Skin epidermis (tissue), 12 donors: ENCODE measurements at regions not wholly inside any gene's neighbourhood (a gene's known extent, or its start where the extent isn't known, plus 50 kb on each side); places are given as distances from the start of the nearest gene placed in this dataset.

Experiments
- H3K27ac ChIP-seq, 21 experiments: fragments of 200-600 bp; sonication (generic) in 11 of 21; one replicate each; pipeline ENCODE4 v1.5.0; 2020; ENCODE audit warnings: mild to moderate bottlenecking in 3 of 21, inconsistent platforms in 2 of 21, moderate library complexity in 2 of 21
- H3K4me3 ChIP-seq, 7 experiments: fragments of 200-600 bp; sonication (generic) in 2 of 7; one replicate each; pipeline ENCODE4 v1.5.0; 2020; ENCODE audit warnings: inconsistent platforms in 2 of 7, mild to moderate bottlenecking in 2 of 7, moderate library complexity in 1 of 7

DNA sequence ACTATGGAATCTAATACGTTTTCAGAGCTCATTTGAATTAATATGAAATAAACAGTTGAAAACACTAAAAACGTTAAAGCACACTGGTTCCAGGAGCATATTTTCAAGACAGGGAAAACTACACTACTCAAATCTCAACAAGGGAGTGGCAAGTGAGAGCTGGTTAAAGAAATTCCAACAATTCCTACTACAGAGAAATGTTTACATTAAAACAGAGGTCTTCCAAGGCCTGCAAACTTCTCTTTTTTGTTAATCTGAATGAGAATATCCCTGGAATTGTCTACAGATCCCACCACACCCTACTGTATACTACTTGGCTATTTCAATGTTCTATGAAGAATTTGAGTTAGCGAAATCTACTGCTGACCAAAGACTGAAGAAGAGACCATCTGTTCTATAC lies 231.5 kb downstream of the ZEB2 start:
- no peak overlapping the region for H3K4me3 ChIP-seq
- no peak overlapping the region for H3K27ac ChIP-seq

DNA sequence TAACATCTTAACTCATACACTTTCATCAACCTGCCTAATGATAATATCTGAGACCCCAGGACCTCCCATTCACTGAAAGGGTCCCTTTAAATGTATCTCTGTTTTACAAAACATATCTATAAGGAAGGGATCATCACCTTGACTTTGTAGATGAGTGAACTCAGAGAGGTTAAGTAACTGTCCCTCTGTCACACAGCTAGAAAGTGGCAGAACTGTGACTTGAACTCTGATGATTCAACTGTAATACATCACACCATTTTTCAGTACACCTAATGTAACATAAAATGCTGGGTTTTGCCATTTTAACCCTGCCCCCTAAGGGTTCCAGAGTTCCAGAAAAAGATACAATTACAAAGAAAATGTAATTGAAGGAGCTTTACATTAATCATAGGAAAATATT lies 234.6 kb downstream of the ZEB2 start:
- Histone ChIP-seq H3K4me3 (no peak overlapping the region), H3K27ac (no peak overlapping the region)

DNA sequence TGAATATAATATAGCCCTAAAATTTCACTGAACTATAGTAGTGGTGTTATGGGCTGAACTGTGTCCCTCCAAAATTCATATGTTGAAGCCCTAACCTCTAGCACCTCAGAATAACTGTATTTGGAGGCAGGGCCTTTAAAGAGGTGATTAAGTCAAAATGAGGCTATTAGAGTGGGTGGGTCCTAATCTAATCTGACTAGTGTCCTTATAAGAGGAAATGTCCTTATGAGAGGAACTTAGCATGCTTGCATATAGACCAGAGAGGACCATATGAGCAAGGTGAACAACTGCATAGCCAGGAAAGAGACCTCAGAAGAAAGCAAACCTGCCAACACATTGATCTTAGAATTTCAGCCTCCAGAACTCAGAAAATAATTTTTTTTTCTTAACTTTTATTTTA lies 238.4 kb downstream of the ZEB2 start:
- Histone ChIP-seq H3K27ac (no peak overlapping the region), H3K4me3 (no peak overlapping the region)

DNA sequence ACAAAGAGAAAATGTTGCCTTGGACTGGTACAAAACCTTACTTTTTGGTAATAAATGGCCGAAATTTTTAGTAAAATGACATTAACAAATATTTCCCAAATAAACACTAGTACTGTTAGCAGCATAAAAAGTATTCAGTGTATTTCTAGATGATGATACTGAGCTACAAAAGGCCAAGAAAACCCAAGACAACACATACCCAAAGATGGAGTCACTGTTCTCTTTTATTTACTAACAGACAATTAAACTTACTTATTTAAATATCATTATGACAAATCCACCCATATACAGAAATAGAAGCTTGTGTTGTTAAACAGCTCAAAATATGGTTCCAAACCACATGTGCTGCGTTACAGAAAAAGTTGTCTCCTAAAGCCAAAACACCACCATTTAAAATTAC lies 239.9 kb downstream of the ZEB2 start:
- Histone ChIP-seq H3K4me3 (no peak overlapping the region), H3K27ac (no peak overlapping the region)

DNA sequence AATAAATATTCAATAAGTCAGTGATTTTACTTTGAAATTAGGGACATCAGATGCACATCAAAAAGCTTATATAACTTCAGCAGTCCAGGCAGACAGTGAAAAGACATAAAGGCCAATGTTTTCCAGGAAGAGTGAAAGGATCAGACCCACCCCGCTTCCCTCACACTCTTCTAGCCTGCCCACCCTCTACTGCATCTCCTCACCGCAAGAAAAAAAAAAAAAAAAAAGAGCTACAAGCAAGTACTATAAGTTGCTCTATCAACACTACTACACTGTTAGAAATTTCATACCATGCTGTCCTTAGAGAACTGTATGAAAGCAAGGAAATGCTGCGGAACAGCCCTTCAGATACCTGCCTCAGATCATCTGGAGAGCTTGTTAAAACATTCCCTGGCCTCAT lies 240.8 kb downstream of the ZEB2 start:
- H3K27ac ChIP-seq: no peak overlapping the region
- no peak overlapping the region for H3K4me3 ChIP-seq

DNA sequence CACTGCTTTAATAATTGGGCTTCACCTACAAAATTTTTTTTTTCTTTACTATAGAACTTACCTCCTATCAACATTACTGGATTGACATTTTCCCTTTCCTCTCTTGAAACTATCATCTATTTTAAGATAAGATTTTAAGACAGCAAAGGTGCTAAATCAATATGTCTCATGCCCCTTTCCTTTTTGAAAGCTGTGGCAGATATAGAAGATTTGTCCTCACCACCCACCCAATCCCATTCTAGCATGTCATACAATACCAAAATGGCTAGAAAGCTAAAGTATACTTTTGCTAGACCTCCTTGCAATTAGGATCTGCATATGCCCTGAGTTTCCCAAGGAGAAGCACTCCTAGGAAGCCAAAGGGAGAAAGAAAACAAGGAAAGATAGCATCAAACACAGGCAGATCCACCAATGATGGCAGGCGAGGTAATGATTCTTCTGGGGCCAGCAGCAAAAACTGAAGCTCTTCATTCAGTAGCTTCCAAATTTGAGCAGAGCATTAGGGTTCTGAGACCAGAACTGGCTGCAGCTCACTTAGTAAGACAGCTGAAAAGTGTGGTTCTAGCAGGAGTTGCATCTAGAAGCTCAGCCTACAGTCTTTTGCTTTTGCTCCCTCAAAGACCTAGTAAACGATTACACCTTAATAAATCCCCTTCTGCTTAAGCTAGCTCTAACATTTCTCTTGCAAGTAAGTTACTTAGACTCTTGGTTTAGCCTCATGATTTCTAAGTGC lies 242.1 kb downstream of the ZEB2 start:
- H3K27ac ChIP-seq: no peak overlapping the region

DNA sequence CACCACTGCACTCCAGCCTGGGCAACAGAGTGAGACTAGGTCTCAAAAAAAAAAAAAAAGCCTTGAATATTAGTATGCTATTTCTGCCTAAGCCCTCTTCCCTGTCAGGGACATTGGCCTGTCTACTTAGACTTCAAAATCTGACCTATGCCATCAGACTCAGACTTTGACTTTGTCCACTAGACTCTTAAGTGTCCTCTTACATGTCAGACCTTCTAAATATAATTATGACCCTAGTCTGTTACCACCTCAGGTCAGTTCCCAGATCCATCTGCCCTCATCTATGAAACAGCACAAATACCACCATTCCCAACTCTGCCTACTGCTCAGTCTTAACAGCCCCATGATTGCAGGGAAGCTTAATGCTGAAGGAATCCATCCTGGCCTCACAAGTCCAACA lies 244.6 kb downstream of the ZEB2 start:
- H3K27ac ChIP-seq: no peak overlapping the region
- no peak overlapping the region for H3K4me3 ChIP-seq

More for the DNA sequence above, 242.1 kb downstream of the ZEB2 start:
- H3K4me3 ChIP-seq: no peak overlapping the region

DNA sequence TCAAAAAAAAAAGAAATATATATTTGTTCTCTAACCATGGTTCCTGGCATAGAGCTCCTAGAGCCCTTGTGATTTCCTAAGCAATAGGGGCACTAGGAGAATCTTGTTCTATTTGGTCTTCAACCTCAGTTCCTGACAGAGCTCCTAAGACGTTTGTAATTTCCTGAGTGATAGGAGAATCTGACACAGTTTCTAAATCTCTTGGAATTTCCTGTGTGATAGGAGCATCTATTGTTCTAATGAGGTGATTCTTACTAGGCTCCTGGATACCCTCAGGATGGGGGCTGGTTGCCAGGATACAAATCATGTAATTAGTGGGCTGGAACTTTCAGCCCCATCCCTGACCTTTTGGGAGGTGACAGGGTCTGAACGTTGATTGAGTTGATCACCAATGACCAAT lies 245.8 kb downstream of the ZEB2 start:
- Histone ChIP-seq H3K27ac (no peak overlapping the region), H3K4me3 (no peak overlapping the region)

DNA sequence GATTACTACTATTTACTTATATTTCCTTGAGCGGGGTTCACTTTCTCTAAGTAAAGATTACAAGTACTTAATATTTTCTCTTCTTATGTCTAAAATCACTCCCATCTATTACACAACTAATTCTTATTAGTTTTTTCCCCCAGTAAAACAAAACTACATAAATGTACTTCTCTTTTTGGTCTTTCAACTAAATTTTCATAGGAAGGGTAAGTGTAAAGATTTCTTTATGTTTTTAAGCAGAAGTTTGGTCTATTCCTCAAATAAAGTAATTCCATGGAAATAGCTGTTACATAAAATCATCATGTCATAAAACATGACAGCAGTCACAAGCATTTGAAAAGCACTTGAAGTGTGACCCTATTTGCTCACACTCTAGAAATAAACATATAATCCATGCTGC lies 249.0 kb downstream of the ZEB2 start:
- no peak overlapping the region for H3K27ac ChIP-seq
- no peak overlapping the region for H3K4me3 ChIP-seq

DNA sequence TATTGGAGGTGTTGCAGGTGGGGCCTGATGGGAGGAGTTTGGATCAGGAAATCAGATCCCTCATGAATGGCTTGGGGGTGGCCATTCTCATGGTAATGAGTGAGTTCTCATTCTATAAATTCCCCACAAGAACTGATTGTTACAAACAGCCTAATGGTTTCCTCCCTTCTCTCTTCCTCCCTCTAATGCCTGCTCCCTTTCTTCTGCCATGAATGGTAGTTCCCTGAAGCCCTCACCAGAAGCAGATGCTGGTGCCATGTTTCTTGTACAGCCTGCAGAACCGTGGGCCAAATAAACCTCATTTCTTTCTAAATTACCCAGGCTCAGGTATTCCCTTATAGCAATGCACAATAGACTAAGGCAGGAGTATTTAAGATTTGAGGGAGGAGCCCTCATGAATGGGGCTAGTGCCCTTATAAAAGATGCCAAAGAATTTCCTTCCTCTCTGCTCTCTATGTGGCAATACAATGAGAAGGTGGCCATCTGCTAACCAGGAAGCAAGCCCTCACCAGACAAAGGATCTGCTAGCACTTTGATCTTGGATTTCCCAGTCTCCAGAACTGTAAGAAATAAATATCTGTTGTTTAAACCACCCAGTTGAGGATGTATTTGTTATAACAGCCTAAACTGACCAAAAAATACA lies 251.8 kb downstream of the ZEB2 start:
- no peak overlapping the region for H3K4me3 ChIP-seq
- no peak overlapping the region for H3K27ac ChIP-seq

DNA sequence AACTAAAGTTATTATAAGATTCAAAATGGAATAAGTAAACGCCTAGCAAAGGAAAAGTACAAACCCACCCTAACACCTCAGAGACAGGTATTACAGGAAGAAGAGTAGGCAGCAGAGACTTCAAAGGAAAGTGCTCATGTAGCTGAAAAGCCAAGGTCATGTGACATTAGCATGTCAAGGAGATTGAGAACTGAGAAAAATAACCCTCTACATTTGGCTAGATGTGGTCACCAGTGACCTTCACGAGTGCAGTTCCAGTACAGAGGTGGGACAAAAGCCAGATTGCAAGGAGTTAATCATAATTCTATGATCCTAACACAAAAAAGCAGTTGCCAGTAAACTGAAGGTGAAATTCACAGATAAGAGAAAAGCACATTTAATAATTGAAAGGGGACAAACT lies 252.7 kb downstream of the ZEB2 start:
- Histone ChIP-seq H3K27ac (no peak overlapping the region), H3K4me3 (no peak overlapping the region)

DNA sequence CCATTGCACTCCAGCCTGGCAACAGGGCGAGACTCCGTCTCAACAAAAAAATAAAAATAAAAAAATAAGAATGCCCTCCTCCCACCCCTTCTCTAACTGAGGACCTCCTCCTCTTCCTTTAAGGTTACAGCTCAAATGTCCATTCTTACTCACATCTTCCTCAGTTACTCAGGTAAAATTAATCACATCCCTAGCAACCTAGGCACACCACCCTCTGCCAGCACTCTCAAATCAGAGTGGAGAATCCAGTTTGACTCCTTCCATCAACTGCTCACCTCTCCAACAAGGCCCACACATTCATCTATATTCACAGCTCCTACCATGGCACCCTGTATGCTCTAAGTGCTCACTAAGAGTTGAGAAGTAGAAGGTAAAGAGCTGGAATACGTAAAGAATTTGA lies 254.3 kb downstream of the ZEB2 start:
- no peak overlapping the region for H3K27ac ChIP-seq
- H3K4me3 ChIP-seq: no peak overlapping the region

DNA sequence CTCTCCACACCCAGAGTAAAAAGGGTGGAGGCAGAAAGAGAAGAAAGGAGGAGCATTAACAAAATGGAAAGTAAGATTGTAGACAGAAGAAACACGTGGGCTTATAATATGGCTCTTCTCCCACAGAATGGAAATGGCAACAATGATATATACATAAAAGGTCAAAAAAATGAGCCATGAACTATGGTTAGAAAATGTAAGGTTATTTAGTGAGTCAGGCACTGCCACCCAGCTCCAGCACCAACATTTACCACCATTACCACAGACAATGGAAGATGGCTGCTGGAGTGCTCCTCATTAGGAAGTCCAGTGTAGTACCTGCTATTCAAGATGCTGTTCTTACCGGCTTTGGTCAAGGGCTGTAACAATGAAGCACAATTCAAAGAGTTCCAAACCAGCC lies 258.0 kb downstream of the ZEB2 start:
- H3K4me3 ChIP-seq: no peak overlapping the region
- H3K27ac ChIP-seq: no peak overlapping the region

DNA sequence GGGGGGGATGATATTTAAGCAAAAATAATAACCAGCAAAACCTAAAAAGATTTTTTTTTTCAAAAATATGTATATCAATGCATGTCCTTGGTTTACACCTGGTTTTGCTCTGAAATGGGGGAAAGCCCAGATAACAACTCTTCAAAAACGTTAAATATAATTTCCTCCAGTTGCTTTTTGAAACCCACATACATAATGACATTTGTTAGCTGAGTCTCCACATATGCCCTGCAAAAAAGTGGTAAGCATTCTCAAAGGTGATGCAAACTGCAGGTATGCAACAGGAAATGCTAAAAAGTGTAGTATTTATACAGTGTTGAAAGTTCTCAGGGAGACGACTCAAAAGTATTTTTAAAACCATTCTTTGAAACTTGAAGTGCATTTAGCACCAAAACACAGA lies 258.6 kb downstream of the ZEB2 start:
- H3K4me3 ChIP-seq: no peak overlapping the region
- no peak overlapping the region for H3K27ac ChIP-seq

DNA sequence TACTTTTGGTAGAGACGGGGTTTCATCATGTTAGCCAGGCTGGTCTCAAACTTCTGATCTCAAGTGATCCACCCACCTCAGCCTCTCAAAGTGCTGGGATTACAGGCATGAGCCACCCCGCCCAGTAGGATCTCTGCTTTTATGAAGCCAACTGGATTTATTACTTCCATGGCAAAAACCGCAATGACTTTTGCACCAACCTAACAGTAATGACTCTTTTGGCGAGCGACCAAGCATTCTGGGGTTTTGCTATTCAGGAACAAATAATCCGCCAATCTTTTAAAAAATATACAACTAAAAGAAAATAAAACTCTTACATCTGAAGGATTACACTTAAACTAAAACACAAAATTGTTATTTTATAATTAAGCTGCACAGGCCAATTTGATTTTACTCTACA lies 260.6 kb downstream of the ZEB2 start:
- Histone ChIP-seq H3K4me3 (no peak overlapping the region), H3K27ac (no peak overlapping the region)

DNA sequence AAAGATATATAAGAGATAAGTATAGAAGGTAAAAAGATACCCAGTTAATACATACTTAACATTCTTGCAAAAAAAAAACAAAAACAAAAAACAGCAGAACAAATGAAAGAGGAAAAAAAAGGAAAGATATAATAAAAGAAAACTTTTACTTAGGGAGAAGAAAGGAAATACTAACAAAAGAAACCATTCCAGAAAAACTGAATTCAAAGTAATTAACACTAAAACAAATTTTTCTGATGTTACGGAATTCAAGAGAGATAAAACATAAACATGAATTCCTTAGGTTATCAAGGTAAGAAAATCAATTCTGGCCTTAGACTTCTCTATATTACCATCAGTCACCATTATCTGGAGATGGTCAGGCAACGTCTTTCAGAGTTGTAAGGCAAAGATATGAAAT lies 261.8 kb downstream of the ZEB2 start:
- Histone ChIP-seq H3K27ac (no peak overlapping the region), H3K4me3 (no peak overlapping the region)

DNA sequence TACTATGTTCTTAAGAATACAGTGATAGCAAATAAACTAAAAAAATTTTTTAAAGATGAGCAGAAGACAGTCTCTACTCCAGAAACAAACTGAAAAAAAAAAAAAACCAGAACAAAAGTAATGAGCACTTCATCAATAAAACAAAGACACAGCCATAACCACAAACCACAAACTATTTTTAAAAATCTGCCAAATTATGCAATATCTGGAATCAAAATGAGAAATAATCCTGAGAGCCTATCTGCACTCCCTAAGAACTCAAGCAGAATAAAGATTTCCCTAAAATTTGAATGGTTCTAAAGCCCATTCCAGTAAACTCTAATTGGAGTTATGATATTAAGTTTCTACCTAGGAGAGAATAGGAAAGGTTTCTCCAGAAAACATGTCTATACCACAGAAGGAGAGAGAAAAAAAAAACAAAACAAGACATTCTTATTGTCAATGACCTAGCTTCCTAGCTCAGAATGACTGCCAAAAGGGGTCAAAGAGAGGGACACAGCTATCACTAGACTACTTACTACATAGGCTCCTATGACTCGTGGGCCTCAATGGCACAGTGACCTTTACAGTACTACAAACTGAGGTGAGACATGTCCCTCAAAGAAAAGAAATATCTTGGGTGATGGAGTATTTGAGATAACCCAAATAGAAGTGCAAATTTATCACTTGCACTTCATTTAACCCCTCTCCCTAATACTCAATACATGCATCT lies 262.8 kb downstream of the ZEB2 start:
- Histone ChIP-seq H3K4me3 (no peak overlapping the region), H3K27ac (no peak overlapping the region)

DNA sequence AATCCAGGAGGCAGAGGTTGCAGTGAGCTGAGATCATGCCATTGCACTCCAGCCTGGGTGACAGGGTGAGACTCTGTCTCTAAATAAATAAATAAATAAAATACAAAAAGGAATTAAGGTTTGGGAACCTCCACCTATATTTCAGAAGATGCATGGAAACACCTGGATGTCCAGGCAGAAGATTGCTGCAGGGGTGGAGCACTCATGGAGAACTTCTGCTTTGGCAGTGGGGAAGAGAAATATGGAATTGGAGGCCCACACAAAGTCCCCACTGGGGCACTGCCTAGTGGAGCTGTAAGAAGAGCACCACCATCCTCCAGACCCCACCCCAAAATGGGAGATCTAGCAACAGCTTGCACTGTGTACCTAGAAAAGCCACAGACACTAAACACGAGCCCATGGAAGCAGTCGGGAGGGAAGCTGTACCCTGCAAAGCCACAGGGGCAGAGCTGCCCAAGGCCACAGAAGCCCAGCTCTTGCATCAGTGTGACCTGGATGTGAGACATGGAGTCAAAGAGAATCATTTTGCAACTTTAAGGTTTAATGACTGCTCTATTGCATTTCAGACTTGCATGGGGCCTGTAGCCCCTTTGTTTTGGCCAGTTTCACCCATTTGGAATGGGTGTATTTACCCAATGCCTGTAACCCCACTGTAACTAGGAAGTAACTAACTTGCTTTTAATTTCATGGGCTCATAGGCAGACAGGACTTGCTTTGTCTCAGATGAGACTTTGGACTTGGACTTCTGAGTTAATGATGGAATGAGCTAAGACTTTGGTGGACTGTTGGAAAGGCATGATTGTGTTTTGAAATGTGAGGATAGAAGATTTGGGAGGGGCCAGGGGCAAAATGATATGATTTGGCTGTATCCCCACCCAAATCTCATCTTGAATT lies 265.3 kb downstream of the ZEB2 start:
- no peak overlapping the region for H3K27ac ChIP-seq

DNA sequence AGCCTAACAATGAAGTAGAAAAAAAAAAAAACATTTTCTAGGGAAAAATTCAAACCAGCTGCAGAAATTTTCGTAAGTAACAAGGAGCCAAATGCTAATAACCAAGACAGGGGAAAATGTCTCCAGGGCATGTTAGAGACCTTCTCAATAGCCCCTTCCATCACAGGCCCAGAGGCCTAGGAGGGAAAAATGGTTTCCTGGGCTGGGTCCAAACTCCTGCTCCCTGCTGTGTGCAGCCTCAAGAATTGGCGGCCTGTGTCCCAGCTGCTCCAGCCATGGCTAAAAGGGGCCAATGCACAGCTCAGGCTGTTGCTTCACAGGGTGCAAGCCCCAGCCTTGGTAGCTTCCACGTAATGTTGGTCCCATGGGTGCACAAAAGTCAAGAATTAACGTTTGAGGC lies 266.2 kb downstream of the ZEB2 start:
- Histone ChIP-seq H3K4me3 (no peak overlapping the region), H3K27ac (no peak overlapping the region)

More for the DNA sequence above, 265.3 kb downstream of the ZEB2 start:
- no peak overlapping the region for H3K4me3 ChIP-seq

DNA sequence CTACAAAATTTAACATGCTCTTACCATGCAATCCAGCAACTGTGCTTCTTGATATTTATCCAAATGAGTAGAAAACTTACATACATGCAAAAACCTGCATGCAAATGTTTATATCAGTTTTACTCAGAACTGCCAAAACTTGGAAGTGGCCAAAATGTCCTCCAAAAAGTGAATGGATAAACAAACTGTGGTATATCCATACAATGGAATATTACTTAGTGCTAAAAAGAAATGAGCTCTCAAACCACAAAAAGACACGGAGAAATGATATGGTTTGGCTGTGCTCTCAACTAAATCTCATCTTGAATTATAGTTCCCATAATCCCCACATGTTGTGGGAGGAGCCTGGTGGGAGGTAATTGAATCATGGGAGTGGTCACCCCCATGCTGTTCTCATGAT lies 267.2 kb downstream of the ZEB2 start:
- Histone ChIP-seq H3K4me3 (no peak overlapping the region), H3K27ac (no peak overlapping the region)
